ENCODE measurements at regions not wholly inside any gene's neighbourhood (a gene's known extent, or its start where the extent isn't known, plus 50 kb on each side); places are given as distances from the start of the nearest gene placed in this dataset.
"Not testable (repeated sequence)": the region's sequence is repeated elsewhere in the genome, so short reads cannot be mapped to it uniquely, and the experiment has no call there.

- intact Hi-C loops (cut with DNase I): no loop called here
- Histone ChIP-seq H3K27ac (replicated peaks in 1 of 4) (no peak overlapping the region), H3K27me3 (no peaks in the 10 kb centered on the region), H3K4me3 (no peak overlapping the region), H3K4me1 (no peaks in the 10 kb centered on the region), H3K36me3 (no peaks in the 10 kb centered on the region), H3K9me3 (no peaks in the 10 kb centered on the region)
- DNase-seq (ENCODE audit: extremely low spot score): no peak
- WGBS: 72% methylated on average over 7 of the region's 7 CpGs
- TF ChIP-seq POLR2AphosphoS5 (IDR thresholded peaks at IDR 0.05): no peak
- no peak for TF ChIP-seq EP300 (IDR thresholded peaks at IDR 0.05)
- no peak for TF ChIP-seq CTCF (IDR thresholded peaks at IDR 0.05)
- TF ChIP-seq POLR2A (IDR thresholded peaks at IDR 0.05; ENCODE audit: low read depth): no peak
These were observed 125.6 kb upstream of the MYT1L start for GRCh38 chr2:2456721-2457120.

GRCh38 chr2:2455151-2455550 lies 124.1 kb upstream of the MYT1L start:
- 77% methylated on average over 6 of the region's 6 CpGs for WGBS
- TF ChIP-seq POLR2A (IDR thresholded peaks at IDR 0.05; ENCODE audit: low read depth): no peak
- no peak for TF ChIP-seq POLR2AphosphoS5 (IDR thresholded peaks at IDR 0.05)
- no peak for TF ChIP-seq EP300 (IDR thresholded peaks at IDR 0.05)
- TF ChIP-seq CTCF (IDR thresholded peaks at IDR 0.05): no peak
- Histone ChIP-seq H3K27me3 (no peaks in the 10 kb centered on the region), H3K9me3 (no peaks in the 10 kb centered on the region), H3K27ac (replicated peaks in 1 of 4) (no peak overlapping the region), H3K4me3 (no peak overlapping the region), H3K4me1 (no peaks in the 10 kb centered on the region), H3K36me3 (no peaks in the 10 kb centered on the region)
- intact Hi-C loops (cut with DNase I): no loop called here
- no peak for DNase-seq (ENCODE audit: extremely low spot score)

GRCh38 chr2:2452961-2453360 lies 121.9 kb upstream of the MYT1L start:
- no peak for TF ChIP-seq POLR2AphosphoS5 (IDR thresholded peaks at IDR 0.05)
- no peak for TF ChIP-seq POLR2A (IDR thresholded peaks at IDR 0.05; ENCODE audit: low read depth)
- no peak for TF ChIP-seq CTCF (IDR thresholded peaks at IDR 0.05)
- TF ChIP-seq EP300 (IDR thresholded peaks at IDR 0.05): no peak
- H3K36me3 ChIP-seq: no peaks in the 10 kb centered on the region
- intact Hi-C loops (cut with DNase I): no loop called here
- DNase-seq (ENCODE audit: extremely low spot score): no peak
- H3K4me3 ChIP-seq: no peak overlapping the region
- H3K9me3 ChIP-seq: no peaks in the 10 kb centered on the region
- no peaks in the 10 kb centered on the region for H3K27me3 ChIP-seq
- H3K4me1 ChIP-seq: no peaks in the 10 kb centered on the region
- 63% methylated on average over 4 of the region's 4 CpGs for WGBS
- no peak overlapping the region for H3K27ac ChIP-seq (replicated peaks in 1 of 4)

GRCh38 chr2:2451275-2451674 lies 120.2 kb upstream of the MYT1L start:
- H3K4me1 ChIP-seq; H3K27ac ChIP-seq (replicated peaks in 1 of 4); DNase-seq (ENCODE audit: extremely low spot score); H3K4me3 ChIP-seq; intact Hi-C loops (cut with DNase I); H3K27me3 ChIP-seq; H3K9me3 ChIP-seq; H3K36me3 ChIP-seq: not testable (repeated sequence)
- 78% methylated on average over 3 of the region's 4 CpGs for WGBS

GRCh38 chr2:2448178-2448577 lies 117.1 kb upstream of the MYT1L start:
- Histone ChIP-seq H3K27me3 (no peaks in the 10 kb centered on the region), H3K36me3 (no peaks in the 10 kb centered on the region), H3K27ac (replicated peaks in 1 of 4) (no peak overlapping the region), H3K9me3 (no peaks in the 10 kb centered on the region), H3K4me1 (no peaks in the 10 kb centered on the region), H3K4me3 (no peak overlapping the region)
- WGBS: 90% methylated on average over 4 of the region's 4 CpGs
- intact Hi-C loops (cut with DNase I): no loop called here
- no peak for TF ChIP-seq POLR2A (IDR thresholded peaks at IDR 0.05; ENCODE audit: low read depth)
- TF ChIP-seq CTCF (IDR thresholded peaks at IDR 0.05): no peak
- no peak for TF ChIP-seq EP300 (IDR thresholded peaks at IDR 0.05)
- DNase-seq (ENCODE audit: extremely low spot score): no peak
